GM18498 (cell line): ENCODE measurements at regions not wholly inside any gene's neighbourhood (a gene's known extent, or its start where the extent isn't known, plus 50 kb on each side); places are given as distances from the start of the nearest gene placed in this dataset.

ENCODE experiments used
- ATAC-seq: cut with Tn5 transposase; IDR thresholded peaks from one replicate; pipeline ENCODE4 v1.9.1; 2021; ENCODE audit warnings: mild to moderate bottlenecking, moderate library complexity; ENCODE audit not compliant: unreplicated experiment

GRCh38 chr4:171759274-171759673 is 53.9 kb upstream of the GALNTL6 start:
- no peak for ATAC-seq

- no peak for ATAC-seq
Measured at GRCh38 chr4:171751538-171751937, 61.7 kb upstream of the GALNTL6 start.

- no peak for ATAC-seq
Measured at GRCh38 chr4:171746418-171746817, 66.8 kb upstream of the GALNTL6 start.

- no peak for ATAC-seq
Measured at GRCh38 chr4:171742436-171742835, 70.8 kb upstream of the GALNTL6 start.

- no peak for ATAC-seq
Measured at GRCh38 chr4:171727185-171727584, 86.0 kb upstream of the GALNTL6 start.

GRCh38 chr4:171721937-171722336 is 91.3 kb upstream of the GALNTL6 start:
- no peak for ATAC-seq

- ATAC-seq: no peak
Measured at GRCh38 chr4:171719691-171720090, 93.5 kb upstream of the GALNTL6 start.

- ATAC-seq: no peak
Measured at GRCh38 chr4:171718665-171719064, 94.5 kb upstream of the GALNTL6 start.

- no peak for ATAC-seq
Measured at GRCh38 chr4:171718069-171718468, 95.1 kb upstream of the GALNTL6 start.

- ATAC-seq: no peak
Measured at GRCh38 chr4:171717231-171717741, 95.9 kb upstream of the GALNTL6 start.

GRCh38 chr4:171715973-171716372 is 97.2 kb upstream of the GALNTL6 start:
- ATAC-seq: no peak

GRCh38 chr4:171714791-171715454 is 98.3 kb upstream of the GALNTL6 start:
- no peak for ATAC-seq

- no peak for ATAC-seq
Measured at GRCh38 chr4:171710743-171711142, 102.5 kb upstream of the GALNTL6 start.

GRCh38 chr4:171676555-171677215 is 136.5 kb upstream of the GALNTL6 start:
- ATAC-seq: peak; percentile 100

- no peak for ATAC-seq
Measured at GRCh38 chr4:171674781-171675180, 138.4 kb upstream of the GALNTL6 start.

GRCh38 chr4:171668403-171668802 is 144.8 kb upstream of the GALNTL6 start:
- ATAC-seq: no peak

GRCh38 chr4:171667906-171668305 is 145.3 kb upstream of the GALNTL6 start:
- no peak for ATAC-seq

- ATAC-seq: no peak
Measured at GRCh38 chr4:171651071-171651470, 162.1 kb upstream of the GALNTL6 start.

- peak; percentile 63 for ATAC-seq
Measured at GRCh38 chr4:171650543-171650942, 162.7 kb upstream of the GALNTL6 start.

- no peak for ATAC-seq
Measured at GRCh38 chr4:171648926-171649325, 164.3 kb upstream of the GALNTL6 start.

- no peak for ATAC-seq
Measured at GRCh38 chr4:171646984-171647383, 166.2 kb upstream of the GALNTL6 start.

GRCh38 chr4:171644430-171645057 is 168.7 kb upstream of the GALNTL6 start:
- ATAC-seq: peak; percentile 89
